ENCODE measurements at regions not wholly inside any gene's neighbourhood (a gene's known extent, or its start where the extent isn't known, plus 50 kb on each side); places are given as distances from the start of the nearest gene placed in this dataset.

DNA sequence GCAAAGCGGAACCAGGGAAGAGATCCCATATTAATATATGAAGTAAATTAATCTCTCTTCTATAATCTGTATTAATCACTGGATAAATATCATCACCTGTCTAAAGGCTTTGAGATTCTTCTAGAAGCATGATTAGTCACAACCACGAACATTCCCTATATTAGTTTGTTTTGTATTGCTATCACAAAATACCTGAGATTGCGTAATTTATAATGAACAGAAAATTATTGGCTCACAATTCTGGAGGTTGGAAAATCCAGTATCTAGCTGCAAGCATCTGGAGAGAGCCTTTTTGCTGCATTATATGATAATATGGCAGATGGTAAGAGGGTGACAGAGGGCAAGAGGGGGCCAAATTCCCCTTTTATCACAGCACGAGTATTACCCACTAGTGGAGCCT is 532.6 kb upstream of the EPHA5 start:
- Histone ChIP-seq H3K4me1 (ENCODE audit: control insufficient read depth in 1 of 2, insufficient read depth in 1 of 2, low read depth in 1 of 2, low read length in 1 of 2) (no peaks in the 10 kb centered on the region), H3K9me3 (no peaks in the 10 kb centered on the region), H3K4me3 (ENCODE audit: low read depth in 1 of 2, low read length in 1 of 2) (no peak overlapping the region), H3K36me3 (no peaks in the 10 kb centered on the region), H3K27me3 (no peaks in the 10 kb centered on the region), H3K27ac (no peak overlapping the region)
- TF ChIP-seq CTCF (IDR thresholded peaks at IDR 0.05), result no peak

- no peak for TF ChIP-seq CTCF (IDR thresholded peaks at IDR 0.05)
- no peaks in the 10 kb centered on the region for H3K9me3 ChIP-seq
Observed at GRCh38 chr4:66197451-66197850, 527.2 kb upstream of the EPHA5 start.

GRCh38 chr4:66193487-66193886 is 523.2 kb upstream of the EPHA5 start:
- H3K36me3 ChIP-seq, result no peaks in the 10 kb centered on the region
- H3K27ac ChIP-seq, result no peak overlapping the region
- H3K4me3 ChIP-seq (ENCODE audit: low read depth in 1 of 2, low read length in 1 of 2), result no peak overlapping the region
- TF ChIP-seq CTCF (IDR thresholded peaks at IDR 0.05), result no peak
- H3K27me3 ChIP-seq, result no peaks in the 10 kb centered on the region
- no peaks in the 10 kb centered on the region for H3K9me3 ChIP-seq
- no peaks in the 10 kb centered on the region for H3K4me1 ChIP-seq (ENCODE audit: control insufficient read depth in 1 of 2, insufficient read depth in 1 of 2, low read depth in 1 of 2, low read length in 1 of 2)

More at GRCh38 chr4:66197451-66197850, 527.2 kb upstream of the EPHA5 start:
- no peaks in the 10 kb centered on the region for H3K4me1 ChIP-seq (ENCODE audit: control insufficient read depth in 1 of 2, insufficient read depth in 1 of 2, low read depth in 1 of 2, low read length in 1 of 2)
- H3K27me3 ChIP-seq, result no peaks in the 10 kb centered on the region
- no peak overlapping the region for H3K4me3 ChIP-seq (ENCODE audit: low read depth in 1 of 2, low read length in 1 of 2)
- no peak overlapping the region for H3K27ac ChIP-seq
- H3K36me3 ChIP-seq, result no peaks in the 10 kb centered on the region

- TF ChIP-seq CTCF (IDR thresholded peaks at IDR 0.05), result no peak
- Histone ChIP-seq H3K27ac (no peak overlapping the region), H3K36me3 (no peaks in the 10 kb centered on the region), H3K9me3 (no peaks in the 10 kb centered on the region), H3K4me3 (ENCODE audit: low read depth in 1 of 2, low read length in 1 of 2) (no peak overlapping the region), H3K27me3 (no peaks in the 10 kb centered on the region), H3K4me1 (ENCODE audit: control insufficient read depth in 1 of 2, insufficient read depth in 1 of 2, low read depth in 1 of 2, low read length in 1 of 2) (no peaks in the 10 kb centered on the region)
Observed at GRCh38 chr4:66187175-66187720, 517.0 kb upstream of the EPHA5 start.

DNA sequence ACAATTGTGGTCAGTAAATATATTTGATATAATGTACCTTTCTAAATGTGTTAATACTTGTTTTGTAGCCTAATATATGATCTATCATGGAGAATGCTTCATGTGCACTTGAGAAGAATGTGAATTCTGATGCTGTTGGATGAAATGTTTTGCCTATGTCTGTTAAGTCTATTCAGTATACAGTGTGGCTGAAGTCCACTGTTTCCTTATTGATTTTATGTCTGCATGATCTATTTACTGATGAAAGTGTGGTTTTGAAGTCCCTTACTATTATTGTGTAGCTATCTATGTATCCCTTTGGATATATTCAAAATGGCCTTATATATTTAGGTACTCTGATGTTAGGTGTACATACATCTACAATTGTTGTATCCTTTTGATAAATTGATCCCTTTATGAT is 515.8 kb upstream of the EPHA5 start:
- no peak for TF ChIP-seq CTCF (IDR thresholded peaks at IDR 0.05)
- no peaks in the 10 kb centered on the region for H3K36me3 ChIP-seq
- no peak overlapping the region for H3K27ac ChIP-seq
- H3K4me3 ChIP-seq (ENCODE audit: low read depth in 1 of 2, low read length in 1 of 2), result no peak overlapping the region
- no peaks in the 10 kb centered on the region for H3K27me3 ChIP-seq
- no peaks in the 10 kb centered on the region for H3K9me3 ChIP-seq
- H3K4me1 ChIP-seq (ENCODE audit: control insufficient read depth in 1 of 2, insufficient read depth in 1 of 2, low read depth in 1 of 2, low read length in 1 of 2), result no peaks in the 10 kb centered on the region

GRCh38 chr4:66182636-66183035 is 512.3 kb upstream of the EPHA5 start:
- Histone ChIP-seq H3K9me3 (no peaks in the 10 kb centered on the region), H3K27ac (no peak overlapping the region), H3K36me3 (no peaks in the 10 kb centered on the region), H3K27me3 (no peaks in the 10 kb centered on the region), H3K4me1 (ENCODE audit: control insufficient read depth in 1 of 2, insufficient read depth in 1 of 2, low read depth in 1 of 2, low read length in 1 of 2) (no peaks in the 10 kb centered on the region), H3K4me3 (ENCODE audit: low read depth in 1 of 2, low read length in 1 of 2) (no peak overlapping the region)
- TF ChIP-seq CTCF (IDR thresholded peaks at IDR 0.05), result no peak
